Neural cell (in vitro differentiated cells): ENCODE measurements at regions not wholly inside any gene's neighbourhood (a gene's known extent, or its start where the extent isn't known, plus 50 kb on each side); places are given as distances from the start of the nearest gene placed in this dataset.

ENCODE experiments used
- H2AFZ ChIP-seq: fragments of 200-600, 300-800 bp; sonication (generic), shearing (Covaris generic); 2 replicates; pipeline ENCODE4 v1.6.0; 2014; ENCODE audit warnings: low read depth, mild to moderate bottlenecking, antibody characterized with exemption, low read length, moderate library complexity
- H3F3A ChIP-seq: fragments of 200-600 bp; shearing (Covaris generic); 2 replicates; pipeline ENCODE4 v1.6.1; 2016; ENCODE audit warnings: mild to moderate bottlenecking, moderate library complexity, mixed read lengths, antibody characterized with exemption, low read length; ENCODE audit not compliant: insufficient read depth, poor library complexity, severe bottlenecking
- H3K27ac ChIP-seq: fragments of 200-600, 300-800 bp; sonication (generic), shearing (Covaris generic); 2 replicates; pipeline ENCODE4 v1.5.1; 2014; ENCODE audit warnings: mild to moderate bottlenecking, low read length, moderate library complexity
- H3K27me3 ChIP-seq: fragments of 300-800, 200-600 bp; sonication (generic), shearing (Covaris generic); 2 replicates; pipeline ENCODE4 v1.6.0; 2014; ENCODE audit warnings: mild to moderate bottlenecking, low read depth, low read length, moderate library complexity; ENCODE audit not compliant: insufficient read depth
- H3K36me3 ChIP-seq: fragments of 300-800, 200-600 bp; sonication (generic), shearing (Covaris generic); 2 replicates; pipeline ENCODE4 v1.5.1; 2014; ENCODE audit warnings: mild to moderate bottlenecking, antibody characterized with exemption, low read length, moderate library complexity; ENCODE audit not compliant: insufficient read depth
- H3K4me2 ChIP-seq: fragments of 300-800, 200-600 bp; sonication (generic), shearing (Covaris generic); 2 replicates; pipeline ENCODE4 v1.6.0; 2014; ENCODE audit warnings: mild to moderate bottlenecking, low read length
- H3K4me3 ChIP-seq: fragments of 300-800, 200-600 bp; sonication (generic), shearing (Covaris generic); 2 replicates; pipeline ENCODE4 v1.5.1; 2014; ENCODE audit warnings: mild to moderate bottlenecking, low read length, moderate library complexity
- H3K79me2 ChIP-seq: fragments of 200-600 bp; shearing (Covaris generic); replicated peaks from 2 replicates; pipeline ENCODE4 v1.6.0; 2014; ENCODE audit warnings: mild to moderate bottlenecking, low read length, moderate library complexity; ENCODE audit not compliant: insufficient read depth
- H3K9ac ChIP-seq: fragments of 300-800, 200-600 bp; sonication (generic), shearing (Covaris generic); 2 replicates; pipeline ENCODE4 v1.6.1; 2016; ENCODE audit warnings: mild to moderate bottlenecking, low read length, mixed read lengths
- H3K9me2 ChIP-seq: fragments of 200-600 bp; shearing (Covaris generic); 2 replicates; pipeline ENCODE4 v1.6.1; 2016; ENCODE audit warnings: mild to moderate bottlenecking, low read length, mixed read lengths; ENCODE audit not compliant: insufficient read depth
- H3K9me3 ChIP-seq: fragments of 200-600, 300-800 bp; sonication (generic), shearing (Covaris generic); 2 replicates; pipeline ENCODE4 v1.6.1; 2016; ENCODE audit warnings: mild to moderate bottlenecking, mixed run types, low read length, moderate library complexity, mixed read lengths
- H4K20me1 ChIP-seq: fragments of 200-600 bp; shearing (Covaris generic); 2 replicates; pipeline ENCODE4 v1.6.1; 2016; ENCODE audit warnings: mild to moderate bottlenecking, mixed run types; ENCODE audit not compliant: insufficient read depth
- CTCF ChIP-seq: fragments of 450-650 bp; IDR thresholded peaks from 2 replicates; pipeline ENCODE4 v1.5.1; 2014; ENCODE audit warnings: antibody characterized with exemption, mild to moderate bottlenecking, moderate library complexity; ENCODE audit not compliant: poor library complexity, severe bottlenecking
- EP300 ChIP-seq: fragments of 450-650 bp; conservative IDR thresholded peaks from 2 replicates; pipeline ENCODE4 v1.6.1; 2014; ENCODE audit warnings: antibody characterized with exemption, mild to moderate bottlenecking, moderate library complexity; ENCODE audit not compliant: poor library complexity, severe bottlenecking
- EZH2 ChIP-seq: fragments of 200-600, 300-800 bp; shearing (Covaris generic), sonication (generic); IDR thresholded peaks from 2 replicates; pipeline ENCODE4 v1.6.1; 2014; ENCODE audit warnings: antibody characterized with exemption, low read length, borderline replicate concordance, mild to moderate bottlenecking; ENCODE audit not compliant: insufficient read depth, poor library complexity, severe bottlenecking
- MXI1 ChIP-seq: fragments of 450-650 bp; conservative IDR thresholded peaks from 2 replicates; pipeline ENCODE4 v1.6.1; 2014; ENCODE audit warnings: antibody characterized with exemption, mild to moderate bottlenecking; ENCODE audit not compliant: poor library complexity, severe bottlenecking
- POLR2AphosphoS5 ChIP-seq: IDR thresholded peaks from 2 replicates; pipeline ENCODE4 v1.6.1; 2012
- RAD21 ChIP-seq: fragments of 450-650 bp; conservative IDR thresholded peaks from 2 replicates; pipeline ENCODE4 v1.6.1; 2014; ENCODE audit warnings: antibody characterized with exemption, mild to moderate bottlenecking, moderate library complexity
- REST ChIP-seq: IDR thresholded peaks from 2 replicates; pipeline ENCODE4 v1.6.1; 2012; ENCODE audit warnings: borderline replicate concordance
- SMC3 ChIP-seq: fragments of 450-650 bp; conservative IDR thresholded peaks from 2 replicates; pipeline ENCODE4 v1.6.1; 2014; ENCODE audit warnings: antibody characterized with exemption, mild to moderate bottlenecking, moderate library complexity; ENCODE audit not compliant: poor library complexity
- TAF1 ChIP-seq: IDR thresholded peaks from 2 replicates; pipeline ENCODE4 v1.6.1; 2012; ENCODE audit warnings: low read depth

- TF ChIP-seq SMC3 (no peak), REST (no peak), CTCF (no peak), MXI1 (no peak), RAD21 (no peak), EZH2 (no peak), TAF1 (no peak)
- Histone ChIP-seq H3K9me2 (no peaks in the 10 kb centered on the region), H3K27me3 (no peaks in the 10 kb centered on the region), H3K4me2 (no peak overlapping the region), H2AFZ (no peak overlapping the region), H3K79me2 (no peaks in the 10 kb centered on the region), H3K4me3 (no peak overlapping the region), H3K36me3 (no peaks in the 10 kb centered on the region), H3K9me3 (no peaks in the 10 kb centered on the region), H3K27ac (no peak overlapping the region), H3F3A (no peaks in the 10 kb centered on the region), H4K20me1 (no peaks in the 10 kb centered on the region), H3K9ac (no peak overlapping the region)
These were observed 1362.0 kb downstream of the PCDH9 start for GRCh38 chr13:65868099-65868498.

DNA sequence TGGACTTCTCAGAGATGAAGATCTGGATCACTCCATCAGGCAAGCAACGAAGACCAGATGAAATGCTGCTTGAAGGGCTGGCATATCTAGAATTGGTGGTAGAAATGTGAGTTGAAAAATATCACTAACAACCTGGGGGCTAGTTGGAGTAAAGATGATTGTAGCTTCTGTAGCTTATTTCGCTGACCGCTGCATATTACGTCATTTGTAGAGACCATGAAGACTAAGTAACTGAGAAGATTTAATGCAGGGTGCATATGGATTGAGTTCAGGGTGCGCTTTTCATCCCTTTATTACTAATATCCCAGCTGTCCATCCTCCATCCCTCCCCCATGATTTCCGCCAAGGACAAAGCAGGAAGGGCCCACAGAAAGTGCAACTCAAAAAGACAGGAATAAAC, 1364.0 kb downstream of the PCDH9 start:
- H2AFZ ChIP-seq, result no peak overlapping the region
- no peaks in the 10 kb centered on the region for H3K9me2 ChIP-seq
- H3K36me3 ChIP-seq, result no peaks in the 10 kb centered on the region
- no peaks in the 10 kb centered on the region for H4K20me1 ChIP-seq
- TF ChIP-seq MXI1 (no peak), REST (no peak), CTCF (no peak), SMC3 (no peak), TAF1 (no peak), POLR2AphosphoS5 (no peak), RAD21 (no peak), EP300 (no peak), EZH2 (no peak)
- no peak overlapping the region for H3K9ac ChIP-seq
- no peak overlapping the region for H3K4me2 ChIP-seq
- H3K79me2 ChIP-seq, result no peaks in the 10 kb centered on the region
- no peak overlapping the region for H3K27ac ChIP-seq
- no peaks in the 10 kb centered on the region for H3F3A ChIP-seq
- H3K27me3 ChIP-seq, result no peaks in the 10 kb centered on the region
- no peak overlapping the region for H3K4me3 ChIP-seq
- H3K9me3 ChIP-seq, result no peaks in the 10 kb centered on the region
